ENCODE measurements at regions not wholly inside any gene's neighbourhood (a gene's known extent, or its start where the extent isn't known, plus 50 kb on each side); places are given as distances from the start of the nearest gene placed in this dataset.

DNA sequence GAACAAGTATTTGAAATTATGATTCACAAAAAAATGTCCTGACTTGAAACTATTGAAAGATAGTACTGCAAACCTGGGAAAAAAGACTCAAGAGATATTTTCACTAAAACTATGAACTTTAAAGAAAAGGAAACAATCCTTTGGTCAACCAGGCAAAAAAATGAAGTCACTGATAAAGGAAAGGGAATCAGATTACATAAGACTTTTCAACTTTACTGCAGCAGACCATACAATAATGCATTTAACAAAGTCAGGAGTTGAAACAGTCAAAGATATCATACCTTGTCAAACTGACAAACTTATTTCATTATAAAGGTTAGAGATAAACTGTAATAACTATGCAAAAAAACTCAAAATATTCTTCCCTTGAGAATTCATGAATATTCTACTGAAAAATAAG, 361.6 kb downstream of the DLEU7 start:
- no peaks in the 10 kb centered on the region for H3K9me2 ChIP-seq (replicated peaks; ENCODE audit: insufficient read depth)
- no peaks in the 10 kb centered on the region for H3K79me2 ChIP-seq
- no peaks in the 10 kb centered on the region for H3K36me3 ChIP-seq (replicated peaks; ENCODE audit: insufficient read depth, low read depth)
- no peak overlapping the region for H3K27ac ChIP-seq
- H3K9me3 ChIP-seq (ENCODE audit: low read depth), result no peaks in the 10 kb centered on the region
- no peak overlapping the region for H3K4me2 ChIP-seq
- no peak for TF ChIP-seq EZH2 (IDR thresholded peaks at IDR 0.05; ENCODE audit: borderline replicate concordance)
- DNase-seq (ENCODE audit: low spot score), result no peak
- H3K4me3 ChIP-seq, result no peak overlapping the region
- H4K20me1 ChIP-seq (ENCODE audit: insufficient read depth, poor library complexity, severe bottlenecking), result no peaks in the 10 kb centered on the region
- H3K4me1 ChIP-seq (ENCODE audit: insufficient read depth), result no peaks in the 10 kb centered on the region
- no peak overlapping the region for H2AFZ ChIP-seq
- H3K27me3 ChIP-seq, result no peaks in the 10 kb centered on the region

GRCh38 chr13:50483416-50483815, 360.1 kb downstream of the DLEU7 start:
- WGBS (ENCODE audit: low lambda C conversion rate, missing lambda C conversion rate), result 76% methylated on average over 3 of the region's 3 CpGs
- H3K79me2 ChIP-seq, result no peaks in the 10 kb centered on the region

GRCh38 chr13:50484472-50485113, 358.9 kb downstream of the DLEU7 start:
- Histone ChIP-seq H3K36me3 (replicated peaks; ENCODE audit: insufficient read depth, low read depth) (no peaks in the 10 kb centered on the region), H3K27ac (no peak overlapping the region), H3K9me3 (ENCODE audit: low read depth) (no peaks in the 10 kb centered on the region), H4K20me1 (ENCODE audit: insufficient read depth, poor library complexity, severe bottlenecking) (no peaks in the 10 kb centered on the region), H3K27me3 (no peaks in the 10 kb centered on the region), H3K4me2 (no peak overlapping the region), H3K4me1 (ENCODE audit: insufficient read depth) (no peaks in the 10 kb centered on the region), H3K79me2 (no peaks in the 10 kb centered on the region), H3K4me3 (no peak overlapping the region), H2AFZ (no peak overlapping the region), H3K9me2 (replicated peaks; ENCODE audit: insufficient read depth) (no peaks in the 10 kb centered on the region)
- WGBS (ENCODE audit: low lambda C conversion rate, missing lambda C conversion rate), result 66% methylated on average over 12 of the region's 12 CpGs
- DNase-seq (ENCODE audit: low spot score), result peak; percentile 1
- TF ChIP-seq EZH2phosphoT487 (IDR thresholded peaks at IDR 0.05; ENCODE audit: low read depth, severe bottlenecking, unreplicated experiment) (no peak), EZH2 (IDR thresholded peaks at IDR 0.05; ENCODE audit: borderline replicate concordance) (no peak), CTCF (IDR thresholded peaks at IDR 0.05; ENCODE audit: poor library complexity) (no peak)

More at GRCh38 chr13:50483416-50483815, 360.1 kb downstream of the DLEU7 start:
- Histone ChIP-seq H3K4me1 (ENCODE audit: insufficient read depth) (no peaks in the 10 kb centered on the region), H3K4me2 (no peak overlapping the region), H3K9me2 (replicated peaks; ENCODE audit: insufficient read depth) (no peaks in the 10 kb centered on the region), H2AFZ (no peak overlapping the region), H4K20me1 (ENCODE audit: insufficient read depth, poor library complexity, severe bottlenecking) (no peaks in the 10 kb centered on the region), H3K27ac (no peak overlapping the region), H3K36me3 (replicated peaks; ENCODE audit: insufficient read depth, low read depth) (no peaks in the 10 kb centered on the region), H3K9me3 (ENCODE audit: low read depth) (no peaks in the 10 kb centered on the region), H3K4me3 (no peak overlapping the region), H3K27me3 (no peaks in the 10 kb centered on the region)
- no peak for TF ChIP-seq EZH2 (IDR thresholded peaks at IDR 0.05; ENCODE audit: borderline replicate concordance)
- no peak for TF ChIP-seq EZH2phosphoT487 (IDR thresholded peaks at IDR 0.05; ENCODE audit: low read depth, severe bottlenecking, unreplicated experiment)
- no peak for TF ChIP-seq CTCF (IDR thresholded peaks at IDR 0.05; ENCODE audit: poor library complexity)
- no peak for DNase-seq (ENCODE audit: low spot score)

GRCh38 chr13:50485979-50486935, 357.2 kb downstream of the DLEU7 start:
- Histone ChIP-seq H3K4me1 (ENCODE audit: insufficient read depth) (no peaks in the 10 kb centered on the region), H3K9me3 (ENCODE audit: low read depth) (no peaks in the 10 kb centered on the region), H4K20me1 (ENCODE audit: insufficient read depth, poor library complexity, severe bottlenecking) (no peaks in the 10 kb centered on the region), H3K36me3 (replicated peaks; ENCODE audit: insufficient read depth, low read depth) (no peaks in the 10 kb centered on the region), H3K4me3 (no peak overlapping the region), H2AFZ (no peak overlapping the region), H3K79me2 (no peaks in the 10 kb centered on the region), H3K27me3 (no peaks in the 10 kb centered on the region), H3K4me2 (peak overlapping the region; percentile 9), H3K27ac (peak overlapping the region; percentile 5), H3K9me2 (replicated peaks; ENCODE audit: insufficient read depth) (no peaks in the 10 kb centered on the region)
- no peak for TF ChIP-seq EZH2phosphoT487 (IDR thresholded peaks at IDR 0.05; ENCODE audit: low read depth, severe bottlenecking, unreplicated experiment)
- TF ChIP-seq CTCF (IDR thresholded peaks at IDR 0.05; ENCODE audit: poor library complexity), result no peak
- TF ChIP-seq EZH2 (IDR thresholded peaks at IDR 0.05; ENCODE audit: borderline replicate concordance), result no peak
- WGBS (ENCODE audit: low lambda C conversion rate, missing lambda C conversion rate), result 43% methylated on average over 8 of the region's 8 CpGs
- peak; percentile 2 for DNase-seq (ENCODE audit: low spot score)

All from hepatocyte (in vitro differentiated cells).